A549 (cell line): ENCODE measurements at regions not wholly inside any gene's neighbourhood (a gene's known extent, or its start where the extent isn't known, plus 50 kb on each side); places are given as distances from the start of the nearest gene placed in this dataset.

ENCODE experiments used
- E2F6 ChIP-seq: IDR thresholded peaks from 2 replicates; pipeline ENCODE4 v1.6.1; 2012; ENCODE audit warnings: low read depth, borderline replicate concordance
- POLR2A ChIP-seq: IDR thresholded peaks from 2 replicates; pipeline ENCODE4 v1.6.1; 2012; ENCODE audit warnings: mild to moderate bottlenecking, low read length
- REST ChIP-seq: fragments of 200-600 bp; sonication (generic); IDR thresholded peaks from 2 replicates; pipeline ENCODE4 v1.6.1; 2016; ENCODE audit warnings: antibody characterized with exemption, mild to moderate bottlenecking, moderate library complexity

GRCh38 chr12:126432780-126433179 lies 1367.5 kb downstream of the AACS start:
- no peak for TF ChIP-seq POLR2A
- TF ChIP-seq REST: no peak
- no peak for TF ChIP-seq E2F6
